GM10266 (cell line): ENCODE measurements at regions not wholly inside any gene's neighbourhood (a gene's known extent, or its start where the extent isn't known, plus 50 kb on each side); places are given as distances from the start of the nearest gene placed in this dataset.

Source experiments
- DNase-seq: peaks from one replicate; pipeline ENCODE4 v3.0.0; 2012; ENCODE audit errors: extremely low spot score
- TF ChIP-seq, protein P1 (sequence below): IDR thresholded peaks from 2 replicates; pipeline ENCODE4 v1.5.1; 2012; ENCODE audit warnings: mild to moderate bottlenecking, low read depth; ENCODE audit not compliant: control insufficient read depth, insufficient read depth; ENCODE audit errors: missing control alignments

DNA sequence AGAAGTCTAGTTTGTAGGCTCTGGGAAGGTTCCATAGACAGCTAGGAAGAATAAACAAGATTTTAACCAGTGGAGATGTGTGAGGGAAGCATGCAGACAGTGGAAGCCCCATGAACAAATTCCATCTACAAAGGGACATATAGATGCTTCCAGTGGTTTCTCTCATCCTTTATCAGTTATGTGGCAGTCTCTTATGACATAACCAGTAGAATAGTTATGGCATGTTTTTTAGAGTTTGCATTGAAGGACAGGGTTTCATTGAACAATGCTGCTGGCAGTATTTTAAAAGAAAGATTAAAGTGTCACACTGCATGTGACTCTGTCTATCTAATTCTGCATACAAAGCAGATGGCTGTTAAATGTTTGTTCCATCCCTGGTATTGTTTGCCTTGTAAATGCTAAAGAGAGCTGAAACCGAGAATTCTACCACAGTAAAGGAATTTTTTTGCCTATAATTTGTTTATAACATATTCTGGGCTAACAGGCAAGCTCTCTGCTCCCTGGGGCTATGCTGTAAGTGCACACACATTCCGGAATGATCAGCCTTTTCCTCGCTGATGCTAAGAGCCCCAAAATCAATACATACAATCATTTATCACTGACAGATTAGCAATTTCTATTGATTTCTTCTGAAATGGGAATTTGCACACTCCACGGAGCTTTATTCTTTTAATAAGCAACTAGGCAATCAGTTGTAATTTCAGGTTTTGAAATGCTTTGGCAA lies 76.8 kb upstream of the PELI1 start:
- TF ChIP-seq, protein P1, sequence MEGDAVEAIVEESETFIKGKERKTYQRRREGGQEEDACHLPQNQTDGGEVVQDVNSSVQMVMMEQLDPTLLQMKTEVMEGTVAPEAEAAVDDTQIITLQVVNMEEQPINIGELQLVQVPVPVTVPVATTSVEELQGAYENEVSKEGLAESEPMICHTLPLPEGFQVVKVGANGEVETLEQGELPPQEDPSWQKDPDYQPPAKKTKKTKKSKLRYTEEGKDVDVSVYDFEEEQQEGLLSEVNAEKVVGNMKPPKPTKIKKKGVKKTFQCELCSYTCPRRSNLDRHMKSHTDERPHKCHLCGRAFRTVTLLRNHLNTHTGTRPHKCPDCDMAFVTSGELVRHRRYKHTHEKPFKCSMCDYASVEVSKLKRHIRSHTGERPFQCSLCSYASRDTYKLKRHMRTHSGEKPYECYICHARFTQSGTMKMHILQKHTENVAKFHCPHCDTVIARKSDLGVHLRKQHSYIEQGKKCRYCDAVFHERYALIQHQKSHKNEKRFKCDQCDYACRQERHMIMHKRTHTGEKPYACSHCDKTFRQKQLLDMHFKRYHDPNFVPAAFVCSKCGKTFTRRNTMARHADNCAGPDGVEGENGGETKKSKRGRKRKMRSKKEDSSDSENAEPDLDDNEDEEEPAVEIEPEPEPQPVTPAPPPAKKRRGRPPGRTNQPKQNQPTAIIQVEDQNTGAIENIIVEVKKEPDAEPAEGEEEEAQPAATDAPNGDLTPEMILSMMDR, result no peak
- no peak for DNase-seq

DNA sequence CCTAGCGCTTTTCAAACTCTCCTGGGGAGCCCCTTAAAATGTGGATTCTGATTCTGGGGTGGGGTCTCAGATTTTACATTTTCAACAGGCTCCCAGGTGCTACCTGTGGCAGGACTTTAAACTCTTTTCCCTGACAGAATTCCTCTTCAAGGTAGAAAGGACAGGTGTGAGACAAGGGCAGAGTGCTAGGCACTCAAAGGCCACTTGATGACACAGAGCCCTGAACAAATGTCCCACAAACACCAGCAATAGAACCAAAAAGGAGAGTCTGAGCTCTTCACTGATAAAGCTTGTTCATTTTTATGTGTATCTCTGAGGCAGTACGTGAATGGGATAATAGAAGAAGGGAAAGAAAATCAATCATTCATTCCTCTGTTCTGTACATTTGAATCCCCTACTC lies 77.7 kb upstream of the PELI1 start:
- TF ChIP-seq, protein P1, result no peak
- no peak for DNase-seq

DNA sequence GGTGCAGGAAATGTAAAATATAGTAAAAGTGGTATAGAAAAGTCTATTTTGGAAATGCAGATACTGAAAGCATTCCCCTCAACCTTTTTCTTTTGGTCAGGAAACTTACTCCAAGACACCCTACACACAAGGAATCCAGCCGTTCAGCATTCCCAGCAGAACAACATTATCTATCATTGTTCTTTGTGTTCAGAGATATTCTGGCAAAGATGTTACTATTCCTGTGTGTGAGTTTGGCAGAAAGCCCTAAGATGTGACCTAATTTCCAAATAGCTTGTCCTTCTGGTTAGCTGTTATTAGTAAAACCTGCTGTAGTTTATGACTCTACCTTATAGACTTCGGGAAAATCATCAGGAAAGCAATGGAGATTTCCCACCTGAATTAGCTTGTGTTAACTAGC lies 78.1 kb upstream of the PELI1 start:
- TF ChIP-seq, protein P1, result no peak
- DNase-seq, result no peak

DNA sequence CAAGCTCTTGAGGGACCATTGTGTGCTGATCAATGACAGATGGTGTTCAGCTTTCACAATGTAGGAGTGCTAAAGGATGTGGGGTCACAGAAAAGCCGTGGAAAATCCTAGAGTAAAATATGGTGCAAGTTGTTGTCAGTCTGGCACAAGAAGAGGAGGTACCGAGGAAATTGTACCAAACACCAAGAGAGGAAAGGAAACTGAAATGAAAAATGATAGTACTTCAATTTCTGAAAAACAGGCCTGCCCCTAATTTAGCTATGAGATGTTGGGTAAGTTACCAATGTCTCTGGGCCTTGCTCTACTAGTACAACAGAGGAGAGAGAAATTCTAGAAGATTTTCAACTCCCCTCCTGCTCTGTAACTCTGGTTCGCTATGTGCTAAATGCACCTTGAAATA lies 78.8 kb upstream of the PELI1 start:
- TF ChIP-seq, protein P1, result no peak
- DNase-seq, result peak; percentile 22

DNA sequence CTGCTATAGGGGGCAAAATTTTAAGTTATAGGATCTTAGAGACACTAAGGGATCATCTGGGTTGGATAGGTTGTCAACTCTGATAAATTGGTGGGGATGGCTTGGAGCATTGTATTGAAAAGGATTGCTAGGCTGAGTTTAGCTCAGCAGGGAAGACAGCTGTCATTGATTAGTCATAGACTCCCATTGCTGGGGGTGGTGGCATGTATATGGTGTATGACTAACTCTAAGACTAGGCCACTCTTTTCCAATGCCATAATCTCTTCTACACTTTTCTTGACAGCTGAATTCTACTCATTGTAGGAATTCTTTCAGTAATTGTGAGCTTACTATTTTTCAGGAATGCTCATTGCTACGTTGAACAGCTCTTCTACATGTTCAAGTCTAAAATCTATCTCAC lies 81.3 kb upstream of the PELI1 start:
- TF ChIP-seq, protein P1, result no peak
- no peak for DNase-seq

DNA sequence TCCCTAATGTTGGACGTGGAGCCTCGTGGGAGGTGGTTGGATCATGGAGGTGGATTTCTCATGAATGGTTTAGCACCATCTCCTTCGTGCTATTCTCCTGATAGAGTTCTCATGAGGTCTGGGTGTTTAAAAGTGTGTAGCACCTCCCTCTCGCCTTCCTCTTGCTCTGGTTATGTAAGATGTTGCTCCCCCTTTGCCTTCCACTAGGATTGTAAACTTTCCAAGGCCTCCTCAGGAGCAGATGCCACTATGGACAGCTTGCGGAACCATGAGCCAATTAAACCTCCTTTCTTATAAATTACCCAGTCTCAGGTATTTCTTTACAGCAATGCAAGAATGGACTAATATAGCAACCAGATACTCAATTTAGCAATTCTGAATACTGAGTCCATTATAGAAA lies 82.4 kb upstream of the PELI1 start:
- TF ChIP-seq, protein P1, result no peak
- DNase-seq, result no peak

DNA sequence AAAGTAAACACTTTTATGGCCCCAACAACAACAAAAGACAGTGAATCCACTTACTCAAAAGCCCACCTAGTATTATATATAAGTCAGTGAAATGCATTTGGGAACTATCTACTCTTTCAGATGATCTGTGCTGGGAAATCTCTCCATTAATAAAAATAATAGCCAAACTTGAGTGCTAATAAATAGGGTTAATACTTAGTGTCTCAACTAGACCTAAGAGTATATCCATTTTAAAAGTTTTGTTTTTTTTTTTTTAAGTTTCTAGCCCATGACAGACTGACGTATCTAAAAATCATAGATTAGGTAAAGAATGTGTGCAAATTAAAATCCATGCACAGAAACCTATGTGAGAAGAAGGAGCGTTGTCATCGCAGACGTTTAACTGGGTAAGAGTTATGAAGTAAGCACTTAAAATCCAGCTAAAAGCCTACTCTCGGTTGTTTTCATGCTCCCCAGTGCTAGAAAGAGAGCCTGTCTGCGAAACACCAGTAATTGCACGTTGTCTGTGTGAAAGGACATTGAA lies 83.4 kb upstream of the PELI1 start:
- no peak for DNase-seq
- TF ChIP-seq, protein P1, result no peak
